IMR-90 (cell line): ENCODE measurements at regions not wholly inside any gene's neighbourhood (a gene's known extent, or its start where the extent isn't known, plus 50 kb on each side); places are given as distances from the start of the nearest gene placed in this dataset.
"Not testable (repeated sequence)": the region's sequence is repeated elsewhere in the genome, so short reads cannot be mapped to it uniquely, and the experiment has no call there.

ENCODE experiments used
- BHLHE40 ChIP-seq: fragments of 150-350 bp; IDR thresholded peaks from 2 replicates; pipeline ENCODE4 v1.6.1; 2016; ENCODE audit warnings: mild to moderate bottlenecking, low read depth, low read length
- CEBPB ChIP-seq: IDR thresholded peaks from 2 replicates; pipeline ENCODE4 v1.6.1; 2012; ENCODE audit warnings: low read depth, low read length, improper control_type of control experiment
- CHD1 ChIP-seq: IDR thresholded peaks from 2 replicates; pipeline ENCODE4 v1.6.1; 2012; ENCODE audit warnings: low read depth, low read length, improper control_type of control experiment
- FOS ChIP-seq: fragments of 150-350 bp; IDR thresholded peaks from 2 replicates; pipeline ENCODE4 v1.6.1; 2016; ENCODE audit warnings: low read depth, low read length
- MAFK ChIP-seq: IDR thresholded peaks from 2 replicates; pipeline ENCODE4 v1.6.1; 2012; ENCODE audit warnings: low read depth, low read length, improper control_type of control experiment
- MAZ ChIP-seq: IDR thresholded peaks from 2 replicates; pipeline ENCODE4 v1.6.1; 2012; ENCODE audit warnings: low read depth, mild to moderate bottlenecking, low read length, improper control_type of control experiment, moderate library complexity, borderline replicate concordance
- MXI1 ChIP-seq: IDR thresholded peaks from 2 replicates; pipeline ENCODE4 v1.6.1; 2012; ENCODE audit warnings: low read depth, mild to moderate bottlenecking, low read length, moderate library complexity, borderline replicate concordance
- NFE2L2 ChIP-seq: fragments of 150-350 bp; IDR thresholded peaks from 2 replicates; pipeline ENCODE4 v1.6.1; 2016; ENCODE audit warnings: low read depth, mild to moderate bottlenecking, low read length
- POLR2A ChIP-seq: IDR thresholded peaks from 2 replicates; pipeline ENCODE4 v1.6.1; 2012; ENCODE audit warnings: mild to moderate bottlenecking, low read depth, low read length
- RAD21 ChIP-seq: IDR thresholded peaks from 2 replicates; pipeline ENCODE4 v1.6.1; 2012; ENCODE audit warnings: low read length, improper control_type of control experiment
- RCOR1 ChIP-seq: IDR thresholded peaks from 2 replicates; pipeline ENCODE4 v1.6.1; 2012; ENCODE audit warnings: mild to moderate bottlenecking, low read length, improper control_type of control experiment; ENCODE audit not compliant: insufficient replicate concordance
- RFX5 ChIP-seq: IDR thresholded peaks from 2 replicates; pipeline ENCODE4 v1.8.0; 2012; ENCODE audit warnings: low read depth, mild to moderate bottlenecking, low read length, moderate library complexity
- TF ChIP-seq, protein P1 (sequence below): fragments of 150-350 bp; IDR thresholded peaks from 2 replicates; pipeline ENCODE4 v1.6.1; 2016; ENCODE audit warnings: low read depth, mild to moderate bottlenecking, low read length, moderate library complexity, borderline replicate concordance
- TF ChIP-seq, protein P2 (sequence below): conservative IDR thresholded peaks from 2 replicates; pipeline ENCODE4 v1.5.1; 2012; ENCODE audit warnings: mild to moderate bottlenecking, low read depth, low read length, improper control_type of control experiment

DNA sequence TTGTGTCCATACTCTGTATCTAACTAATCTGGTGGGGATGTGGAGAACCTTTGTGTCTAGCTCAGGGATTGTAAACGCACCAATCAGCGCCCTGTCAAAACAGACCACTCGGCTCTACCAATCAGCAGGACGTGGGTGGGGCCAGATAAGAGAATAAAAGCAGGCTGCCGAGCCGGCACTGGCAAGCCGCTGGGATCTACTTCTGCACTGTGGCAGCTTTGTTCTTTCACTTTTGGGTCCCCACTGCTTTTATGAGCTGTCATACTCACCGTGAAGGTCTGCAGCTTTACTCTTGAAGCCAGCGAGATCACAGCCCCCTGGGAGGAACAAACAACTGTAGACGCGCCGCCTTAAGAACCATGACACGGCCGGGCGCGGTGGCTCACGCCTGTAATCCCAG is 62.7 kb upstream of the EEF1E1 start:
- TF ChIP-seq, protein P1, sequence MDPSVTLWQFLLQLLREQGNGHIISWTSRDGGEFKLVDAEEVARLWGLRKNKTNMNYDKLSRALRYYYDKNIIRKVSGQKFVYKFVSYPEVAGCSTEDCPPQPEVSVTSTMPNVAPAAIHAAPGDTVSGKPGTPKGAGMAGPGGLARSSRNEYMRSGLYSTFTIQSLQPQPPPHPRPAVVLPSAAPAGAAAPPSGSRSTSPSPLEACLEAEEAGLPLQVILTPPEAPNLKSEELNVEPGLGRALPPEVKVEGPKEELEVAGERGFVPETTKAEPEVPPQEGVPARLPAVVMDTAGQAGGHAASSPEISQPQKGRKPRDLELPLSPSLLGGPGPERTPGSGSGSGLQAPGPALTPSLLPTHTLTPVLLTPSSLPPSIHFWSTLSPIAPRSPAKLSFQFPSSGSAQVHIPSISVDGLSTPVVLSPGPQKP: not testable (repeated sequence)
- TF ChIP-seq POLR2A, CEBPB, RAD21, MAZ, MAFK, RFX5, FOS, MXI1, CHD1, BHLHE40, NFE2L2, RCOR1: not testable (repeated sequence)
- TF ChIP-seq, protein P2, sequence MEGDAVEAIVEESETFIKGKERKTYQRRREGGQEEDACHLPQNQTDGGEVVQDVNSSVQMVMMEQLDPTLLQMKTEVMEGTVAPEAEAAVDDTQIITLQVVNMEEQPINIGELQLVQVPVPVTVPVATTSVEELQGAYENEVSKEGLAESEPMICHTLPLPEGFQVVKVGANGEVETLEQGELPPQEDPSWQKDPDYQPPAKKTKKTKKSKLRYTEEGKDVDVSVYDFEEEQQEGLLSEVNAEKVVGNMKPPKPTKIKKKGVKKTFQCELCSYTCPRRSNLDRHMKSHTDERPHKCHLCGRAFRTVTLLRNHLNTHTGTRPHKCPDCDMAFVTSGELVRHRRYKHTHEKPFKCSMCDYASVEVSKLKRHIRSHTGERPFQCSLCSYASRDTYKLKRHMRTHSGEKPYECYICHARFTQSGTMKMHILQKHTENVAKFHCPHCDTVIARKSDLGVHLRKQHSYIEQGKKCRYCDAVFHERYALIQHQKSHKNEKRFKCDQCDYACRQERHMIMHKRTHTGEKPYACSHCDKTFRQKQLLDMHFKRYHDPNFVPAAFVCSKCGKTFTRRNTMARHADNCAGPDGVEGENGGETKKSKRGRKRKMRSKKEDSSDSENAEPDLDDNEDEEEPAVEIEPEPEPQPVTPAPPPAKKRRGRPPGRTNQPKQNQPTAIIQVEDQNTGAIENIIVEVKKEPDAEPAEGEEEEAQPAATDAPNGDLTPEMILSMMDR: not testable (repeated sequence)
